ENCODE measurements at regions not wholly inside any gene's neighbourhood (a gene's known extent, or its start where the extent isn't known, plus 50 kb on each side); places are given as distances from the start of the nearest gene placed in this dataset.
"Not testable (repeated sequence)": the region's sequence is repeated elsewhere in the genome, so short reads cannot be mapped to it uniquely, and the experiment has no call there.

DNA sequence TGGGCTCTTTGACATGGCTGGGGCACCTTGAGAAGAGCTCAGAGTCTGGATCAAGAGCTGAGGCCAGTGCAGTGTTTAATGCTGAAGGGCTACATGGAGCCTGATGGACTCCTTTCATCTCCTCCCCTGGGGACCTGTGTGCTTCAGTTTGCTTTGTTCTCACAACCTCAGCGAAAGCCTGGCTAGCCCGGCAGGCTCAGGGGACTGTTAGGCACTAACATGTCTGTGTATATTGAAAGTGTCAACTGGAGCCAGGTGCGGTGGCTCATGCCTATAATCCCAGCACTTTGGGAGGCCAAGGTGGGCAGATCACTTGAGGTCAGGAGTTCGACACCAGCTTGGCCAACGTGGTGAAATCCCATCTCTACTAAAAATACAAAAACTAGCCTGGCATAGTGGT is 194.5 kb downstream of the C1orf94 start:
- DNase-seq = not testable (repeated sequence)

DNA sequence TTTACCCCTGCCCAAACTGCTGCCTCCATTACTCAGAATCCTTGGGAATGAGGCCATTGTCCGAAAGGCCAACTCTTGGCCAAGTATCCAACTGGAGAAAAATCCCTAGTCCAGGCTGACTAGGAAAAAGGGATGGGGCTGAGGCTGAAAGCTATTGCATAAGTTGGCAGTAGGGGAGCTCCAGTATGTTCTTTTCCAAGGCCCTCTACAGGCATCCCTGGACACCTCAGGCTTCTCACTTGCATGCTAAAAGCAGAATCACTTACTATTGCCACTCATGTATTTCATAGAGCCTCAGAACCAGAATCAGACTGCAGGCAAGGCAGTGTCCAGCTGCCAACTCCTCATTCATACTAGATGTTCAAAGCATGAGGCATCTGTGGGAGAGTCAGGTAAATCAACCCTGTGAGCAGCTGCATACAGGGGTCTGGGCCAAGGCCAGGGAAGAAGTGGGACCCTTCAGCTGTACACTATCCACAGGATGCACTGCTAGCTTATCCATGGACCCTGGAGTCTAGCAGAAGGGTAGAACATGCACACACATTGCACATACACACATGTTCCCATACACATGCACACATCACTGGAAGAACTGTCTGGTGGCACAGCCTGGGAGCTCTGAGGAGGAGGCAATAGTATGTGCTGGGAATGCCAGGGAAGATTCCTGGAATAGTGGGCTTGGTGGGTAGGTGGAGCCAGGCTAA is 195.3 kb downstream of the C1orf94 start:
- DNase-seq = no peak

DNA sequence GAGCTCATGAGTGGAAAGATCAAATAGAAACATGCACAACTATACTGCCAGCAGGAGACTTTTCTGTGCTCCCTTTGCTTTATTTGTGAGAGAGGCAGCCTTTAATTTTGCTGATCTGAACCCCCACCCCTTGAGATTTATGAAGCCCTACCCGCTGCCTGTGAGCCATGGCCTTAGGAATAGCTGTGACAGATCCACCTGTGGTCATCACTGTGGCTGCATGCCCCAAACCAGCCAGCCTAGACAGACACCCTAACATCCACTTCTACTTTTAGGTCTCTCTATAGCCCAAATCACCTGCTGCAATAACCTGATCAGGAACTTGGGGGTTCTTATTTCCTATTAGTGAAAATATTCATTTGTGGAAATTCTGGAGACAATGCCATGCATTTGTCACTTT is 196.2 kb downstream of the C1orf94 start:
- no peak for DNase-seq

DNA sequence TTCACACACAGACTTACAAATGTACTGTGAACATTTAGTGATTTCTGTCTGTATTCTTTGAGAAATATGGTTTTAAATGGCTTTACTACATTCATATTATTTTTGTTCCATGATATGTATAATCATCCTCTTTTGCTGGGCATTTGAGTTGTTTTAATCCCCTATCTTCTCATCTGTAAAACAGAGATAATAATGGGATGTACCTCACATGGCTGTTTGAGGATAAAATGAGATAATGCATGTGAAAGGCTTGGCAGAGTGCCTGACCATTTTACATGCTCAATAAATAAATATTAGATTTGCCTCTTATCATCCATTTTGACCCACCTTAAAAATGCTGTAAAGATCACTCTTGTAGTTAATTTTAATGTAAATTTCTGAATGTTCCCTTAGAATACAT is 197.2 kb downstream of the C1orf94 start:
- no peak for DNase-seq

DNA sequence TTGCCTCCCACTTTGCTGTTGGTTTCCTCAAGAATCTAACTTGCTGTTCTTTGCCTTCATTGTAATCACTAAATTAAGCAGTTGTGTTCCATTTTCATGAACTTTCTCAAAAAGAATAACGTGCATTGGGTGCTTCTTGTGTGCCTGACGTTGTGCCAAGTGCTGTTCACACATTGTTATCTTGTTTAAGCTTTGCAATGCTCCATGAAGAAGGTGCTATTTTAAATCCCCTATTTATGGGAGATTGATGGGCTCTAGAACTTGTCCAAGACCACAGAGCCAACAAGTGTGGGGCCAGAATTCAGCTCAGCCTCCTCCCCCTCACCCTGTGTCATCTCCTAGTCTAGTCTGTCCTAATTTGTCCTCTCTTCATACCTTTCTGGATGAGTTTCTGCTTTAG is 199.8 kb downstream of the C1orf94 start:
- DNase-seq = no peak

GRCh38 chr1:34378968-34379856 is 202.5 kb downstream of the C1orf94 start:
- DNase-seq = no peak

DNA sequence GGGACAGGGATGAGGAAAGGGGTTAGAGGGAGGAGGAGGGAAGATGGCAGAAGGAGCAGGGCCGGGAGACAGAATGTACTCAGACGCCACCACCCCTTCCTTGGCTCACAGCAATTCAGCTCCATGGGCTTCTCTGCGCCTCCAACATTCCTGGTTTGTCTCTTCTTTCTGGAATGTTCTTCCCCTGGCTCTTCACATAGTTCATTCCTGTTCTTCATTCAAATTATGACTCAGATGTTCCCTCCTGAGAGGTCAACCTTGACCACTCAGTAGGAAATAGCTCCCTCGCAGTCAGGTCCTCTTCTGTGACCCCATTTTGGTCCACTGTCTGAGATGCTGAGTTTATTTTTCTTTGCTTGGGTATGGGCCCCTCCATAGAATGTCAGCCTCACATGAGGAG is 203.2 kb downstream of the C1orf94 start:
- no peak for DNase-seq

- DNase-seq = no peak
Measured at GRCh38 chr1:34380526-34381124, 203.9 kb downstream of the C1orf94 start.

DNA sequence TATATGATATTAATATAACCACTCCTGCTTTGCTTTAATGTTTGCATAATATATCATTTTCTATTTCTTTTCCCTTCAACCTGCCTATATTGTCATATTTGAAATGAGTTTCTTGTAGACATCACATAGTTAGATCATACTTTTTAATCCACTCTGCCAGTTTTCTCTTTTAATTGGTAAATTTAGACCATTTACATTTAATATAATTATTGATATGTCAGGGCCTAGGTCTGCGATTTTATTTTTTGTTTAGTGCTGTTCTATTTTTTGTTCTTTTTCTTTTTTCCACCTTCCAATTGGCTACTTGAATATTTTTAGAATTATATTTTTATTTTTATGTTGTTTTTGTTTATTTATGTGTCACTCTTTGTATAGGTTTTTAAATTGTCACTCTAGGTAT is 213.3 kb downstream of the C1orf94 start:
- DNase-seq = no peak

GRCh38 chr1:34396042-34396441 is 219.3 kb downstream of the C1orf94 start:
- DNase-seq = no peak

DNA sequence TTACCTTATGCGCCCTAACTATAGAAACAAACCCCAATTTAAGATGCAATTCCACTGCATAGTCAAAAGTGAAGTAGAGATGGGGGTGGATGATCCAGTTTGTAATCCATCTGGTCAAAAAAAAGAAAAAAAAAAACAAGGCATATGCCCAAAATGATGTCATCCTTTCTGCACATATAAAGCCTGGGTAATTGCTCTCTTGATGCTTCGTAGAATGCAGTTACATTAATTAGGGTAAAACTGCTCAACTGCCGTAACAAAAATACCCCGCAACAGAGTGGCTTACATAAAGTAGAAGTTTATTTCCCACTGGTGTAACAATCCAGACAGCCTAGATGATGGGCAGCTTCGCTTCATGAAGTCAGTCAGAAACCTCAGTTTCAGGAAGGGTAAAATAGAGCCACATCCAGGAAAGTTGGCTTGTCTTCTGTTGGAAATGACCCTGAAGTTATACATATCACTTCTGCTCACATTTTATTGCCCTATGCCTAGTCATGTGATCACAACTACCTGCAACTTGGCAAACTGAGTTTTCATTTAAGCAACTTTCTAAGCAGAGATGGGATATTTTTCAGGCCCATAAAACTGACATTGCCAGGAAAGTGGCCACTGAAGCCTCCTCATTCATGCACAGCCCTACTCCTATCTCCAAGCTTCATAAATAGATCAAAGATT is 221.7 kb downstream of the C1orf94 start:
- DNase-seq = no peak

GRCh38 chr1:34398916-34399275 is 222.2 kb downstream of the C1orf94 start:
- DNase-seq = no peak

GRCh38 chr1:34400675-34401074 is 224.0 kb downstream of the C1orf94 start:
- DNase-seq = no peak

DNA sequence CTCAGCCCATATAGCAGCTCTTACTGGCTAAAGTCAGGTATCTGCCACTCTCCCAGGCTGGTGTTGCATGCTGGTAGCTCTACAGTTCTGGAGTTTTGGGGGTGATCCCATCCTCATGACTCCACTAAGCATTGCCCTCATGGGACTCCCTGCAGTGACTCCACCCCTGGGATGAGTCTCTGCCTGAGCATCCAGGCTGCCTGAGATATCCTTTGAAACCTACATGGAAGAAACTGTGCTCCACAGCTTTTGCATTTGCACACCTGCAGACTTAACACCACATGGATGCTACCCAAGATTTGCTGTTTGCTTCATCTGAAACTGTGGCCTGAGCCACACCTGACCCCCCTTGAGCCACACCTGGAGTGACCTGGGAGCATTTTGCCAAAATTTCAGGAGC is 226.4 kb downstream of the C1orf94 start:
- DNase-seq = no peak

DNA sequence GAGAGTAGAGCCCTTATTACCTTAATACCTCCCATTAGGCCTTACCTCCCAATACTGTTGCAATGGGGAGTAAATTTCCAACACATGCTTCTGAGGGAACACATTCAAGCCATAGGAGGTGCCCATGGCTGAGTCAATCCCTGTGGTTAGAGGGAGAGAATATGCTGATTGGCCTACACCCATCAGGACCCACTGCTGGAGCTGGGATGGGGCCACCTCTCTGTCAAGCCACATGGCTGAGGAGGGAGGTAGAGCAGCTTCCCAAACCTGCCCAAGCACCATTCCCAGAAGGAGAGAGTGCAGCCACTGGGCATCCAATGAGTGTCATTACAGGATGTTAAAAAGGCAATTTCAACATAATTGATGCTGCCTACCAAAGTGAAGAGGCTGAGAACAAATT is 228.1 kb downstream of the C1orf94 start:
- DNase-seq = no peak

- no peak for DNase-seq
Measured at GRCh38 chr1:34405266-34405959, 228.7 kb downstream of the C1orf94 start.

- DNase-seq = no peak
Measured at GRCh38 chr1:34406377-34406776, 229.7 kb downstream of the C1orf94 start.

GRCh38 chr1:34406833-34407539 is 230.3 kb downstream of the C1orf94 start:
- DNase-seq = no peak

GRCh38 chr1:34408011-34408410 is 231.3 kb downstream of the C1orf94 start:
- DNase-seq = no peak

- DNase-seq = no peak
Measured at GRCh38 chr1:34409689-34410229, 233.1 kb downstream of the C1orf94 start.

DNA sequence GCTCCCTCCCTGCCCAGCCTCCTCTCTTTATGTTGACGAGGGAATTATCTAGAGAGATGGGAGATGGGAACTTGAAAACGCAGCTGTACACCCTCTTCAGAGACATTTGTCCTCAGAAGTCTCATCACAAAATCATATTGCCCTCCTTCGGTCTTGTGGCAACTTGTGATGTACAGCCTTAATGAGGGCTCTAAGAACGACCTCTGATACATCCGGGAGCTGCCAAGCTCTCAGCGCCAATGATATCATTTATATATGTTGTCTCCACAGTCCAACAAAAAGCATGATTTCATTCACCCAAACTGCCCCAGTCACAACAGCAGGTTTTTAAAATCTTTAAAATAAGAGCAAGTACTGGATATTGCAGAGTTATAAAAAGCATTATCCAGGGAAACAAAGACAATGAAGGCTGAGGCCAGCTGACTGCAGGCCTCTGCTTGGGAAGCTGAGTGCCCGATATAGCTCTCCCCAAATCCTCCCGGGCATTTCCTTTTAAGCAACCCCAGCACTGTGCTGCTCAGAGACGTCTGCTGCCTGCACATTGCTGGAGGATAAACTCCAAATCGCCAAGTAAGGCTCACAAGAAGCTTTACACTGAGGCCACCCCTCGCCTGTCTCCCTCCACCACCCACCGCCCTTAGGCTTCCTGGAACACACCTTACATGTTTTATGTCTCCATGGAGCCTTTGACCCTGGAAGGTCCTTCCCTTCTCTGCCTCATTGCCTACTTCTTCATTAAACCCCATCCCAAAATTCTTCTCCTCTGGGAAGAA is 236.1 kb downstream of the C1orf94 start:
- no peak for DNase-seq

Measured in NK-92 treated with Interleukin-12 subunit alpha and Interleukin-12 subunit beta, amount 100 ng/mL, for 24 hours (cell line).